GM18868 (cell line): ENCODE measurements at regions not wholly inside any gene's neighbourhood (a gene's known extent, or its start where the extent isn't known, plus 50 kb on each side); places are given as distances from the start of the nearest gene placed in this dataset.

Experiments
- ATAC-seq: cut with Tn5 transposase; IDR thresholded peaks from one replicate; pipeline ENCODE4 v1.9.1; 2021; ENCODE audit warnings: mild to moderate bottlenecking, moderate library complexity; ENCODE audit not compliant: unreplicated experiment

DNA sequence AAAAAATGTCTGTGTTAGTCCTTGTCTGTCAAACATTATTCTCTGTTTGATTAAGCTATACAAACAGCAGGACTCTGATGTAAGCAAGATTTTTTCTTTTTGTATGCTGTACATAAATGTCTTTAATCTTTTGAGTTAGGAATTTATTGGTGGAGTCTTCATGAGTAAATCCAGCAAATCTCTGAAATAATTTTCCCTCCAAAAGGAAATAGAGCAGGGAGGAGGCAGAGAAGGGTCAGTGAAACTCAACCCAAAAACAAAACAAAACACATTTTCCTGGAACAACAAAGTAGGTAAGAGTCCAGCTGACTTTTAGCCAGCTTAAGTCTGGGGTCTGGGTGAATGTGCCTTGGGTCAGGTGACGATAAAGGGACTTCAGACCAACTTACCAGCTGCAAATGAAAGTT, 113.7 kb downstream of the FOXA2 start:
- no peak for ATAC-seq

DNA sequence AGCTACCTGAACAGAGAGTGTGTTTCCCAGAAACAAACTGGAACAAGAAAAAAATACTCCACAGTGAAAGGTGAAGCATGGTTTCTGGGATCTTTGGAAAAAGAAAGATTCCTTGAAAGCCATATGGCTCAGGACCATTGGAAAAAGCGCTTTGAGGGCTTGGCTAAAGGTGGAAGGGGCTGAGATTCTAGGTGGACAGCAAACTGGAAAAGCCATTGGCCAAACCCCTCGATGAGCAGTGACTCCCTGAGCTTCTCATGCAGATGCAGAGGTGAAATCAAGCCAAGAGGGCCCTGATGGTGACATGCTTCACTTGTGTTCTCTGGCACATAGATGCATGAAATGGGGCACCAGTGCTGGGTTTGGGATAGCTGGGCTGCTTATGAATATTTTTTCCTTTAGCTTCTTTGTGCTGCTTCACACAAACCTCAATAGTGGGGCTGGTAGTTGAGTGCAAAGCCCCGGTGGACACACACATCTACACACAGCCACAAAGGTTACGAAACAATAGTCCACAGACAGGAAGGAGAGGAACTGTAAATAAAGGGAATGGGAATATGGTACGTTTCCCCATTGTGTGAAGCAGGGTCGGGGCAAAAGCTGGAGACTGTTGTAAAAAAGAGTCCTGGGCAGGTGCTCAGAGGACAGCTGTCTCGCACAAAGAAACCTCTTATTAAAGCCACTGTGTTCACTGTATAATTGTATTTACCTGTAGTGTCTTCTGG, 117.8 kb downstream of the FOXA2 start:
- no peak for ATAC-seq

- no peak for ATAC-seq
Observed at GRCh38 chr20:22465622-22466446, 118.5 kb downstream of the FOXA2 start.

DNA sequence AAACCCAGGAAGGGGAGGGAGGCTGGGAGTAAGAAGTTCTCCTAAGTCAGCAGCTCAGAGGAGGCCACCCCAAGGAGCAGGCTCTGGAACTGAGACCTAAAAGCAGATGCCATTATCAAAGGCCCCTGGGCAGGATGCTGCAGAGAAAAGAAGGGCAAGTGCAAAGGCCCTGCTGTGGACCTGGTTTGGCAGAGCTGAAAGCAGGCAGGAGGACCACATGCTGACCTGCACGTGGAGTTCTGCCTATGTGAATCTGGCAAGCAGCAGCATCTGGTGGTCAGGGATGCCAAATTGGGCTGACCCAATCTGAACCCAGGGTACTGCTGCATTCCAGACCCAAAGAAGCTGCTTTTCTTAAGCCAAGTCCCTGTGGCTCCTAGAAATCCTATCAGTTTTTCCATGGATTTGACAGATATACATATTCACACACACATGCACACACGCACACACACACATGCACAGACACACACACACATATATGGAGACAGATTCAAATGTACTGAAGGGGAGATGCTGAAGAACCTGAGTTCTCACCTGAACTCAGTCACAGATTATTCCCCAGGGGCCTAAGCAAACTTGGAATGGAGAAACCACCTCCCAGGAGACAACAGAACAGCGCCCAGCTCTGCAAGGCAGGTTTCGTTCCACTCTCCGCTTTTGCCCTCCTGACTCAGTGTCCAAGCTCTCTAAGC, 119.9 kb downstream of the FOXA2 start:
- no peak for ATAC-seq

DNA sequence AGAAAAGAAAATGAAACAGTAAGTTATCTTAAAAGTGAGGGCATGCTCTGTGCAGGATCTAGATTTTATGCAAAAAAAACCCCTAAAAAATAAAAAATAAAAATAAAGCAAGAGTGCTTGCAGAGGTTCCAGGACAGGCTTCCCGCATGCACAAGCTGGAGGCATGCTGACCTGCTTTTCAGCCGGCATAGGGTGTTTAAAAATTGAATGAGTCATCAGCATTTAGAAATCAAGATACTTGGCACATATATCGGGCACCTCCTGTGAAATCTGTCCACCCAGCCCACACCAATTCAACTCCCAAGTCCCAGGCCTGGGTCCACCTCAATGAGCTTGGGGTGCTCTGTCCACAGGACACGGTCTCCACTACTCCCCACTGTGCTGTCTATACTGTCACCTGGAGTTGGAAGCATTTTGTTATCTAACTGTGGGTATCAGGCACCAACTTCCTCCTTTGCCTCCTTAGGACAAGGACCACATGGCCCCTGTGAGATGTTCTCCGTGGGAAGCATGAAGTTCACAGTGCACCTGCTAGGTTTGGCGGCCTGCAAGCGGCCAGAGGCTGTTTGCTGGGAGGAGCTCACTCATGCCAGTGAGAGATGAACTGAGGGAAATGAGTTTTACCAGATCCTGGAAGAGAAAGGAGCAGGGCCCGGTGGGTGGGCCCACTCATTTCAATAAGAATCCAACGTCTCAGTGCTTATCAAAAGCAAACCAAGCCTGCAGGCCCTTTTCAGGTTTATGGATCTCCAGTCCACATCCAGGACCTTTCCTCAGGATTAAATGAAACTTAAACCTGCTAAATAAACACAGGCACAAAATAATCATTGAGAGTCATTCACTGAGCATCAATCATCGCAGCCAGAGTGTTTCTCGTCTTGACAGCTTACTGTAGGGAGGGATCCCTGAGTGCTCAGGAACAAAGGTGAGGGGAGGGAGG, 121.1 kb downstream of the FOXA2 start:
- ATAC-seq: no peak

- no peak for ATAC-seq
Observed at GRCh38 chr20:22460803-22461202, 123.6 kb downstream of the FOXA2 start.

GRCh38 chr20:22460231-22460630, 124.1 kb downstream of the FOXA2 start:
- no peak for ATAC-seq

GRCh38 chr20:22459754-22460153, 124.6 kb downstream of the FOXA2 start:
- ATAC-seq: no peak

- ATAC-seq: no peak
Observed at GRCh38 chr20:22456109-22456508, 128.3 kb downstream of the FOXA2 start.

DNA sequence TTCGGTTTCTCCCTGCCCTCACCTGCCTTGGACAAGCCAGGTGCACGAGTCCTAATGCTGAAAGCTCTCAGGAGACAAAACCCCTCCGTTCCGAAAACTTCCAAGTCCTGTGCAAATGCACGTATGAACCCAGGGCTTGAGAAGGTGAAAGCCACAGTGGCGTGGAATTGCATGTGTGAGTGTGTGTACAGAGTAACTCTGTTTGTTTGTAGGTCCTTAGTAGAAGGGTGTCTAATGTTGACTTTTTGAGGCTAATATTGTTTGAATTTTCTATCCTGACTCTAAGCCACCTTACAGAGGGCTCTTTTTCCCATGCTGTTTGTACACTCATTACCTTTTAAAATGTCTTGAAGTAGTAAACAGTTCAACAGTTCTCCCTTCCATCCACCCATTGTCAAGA, 129.1 kb downstream of the FOXA2 start:
- ATAC-seq: no peak

DNA sequence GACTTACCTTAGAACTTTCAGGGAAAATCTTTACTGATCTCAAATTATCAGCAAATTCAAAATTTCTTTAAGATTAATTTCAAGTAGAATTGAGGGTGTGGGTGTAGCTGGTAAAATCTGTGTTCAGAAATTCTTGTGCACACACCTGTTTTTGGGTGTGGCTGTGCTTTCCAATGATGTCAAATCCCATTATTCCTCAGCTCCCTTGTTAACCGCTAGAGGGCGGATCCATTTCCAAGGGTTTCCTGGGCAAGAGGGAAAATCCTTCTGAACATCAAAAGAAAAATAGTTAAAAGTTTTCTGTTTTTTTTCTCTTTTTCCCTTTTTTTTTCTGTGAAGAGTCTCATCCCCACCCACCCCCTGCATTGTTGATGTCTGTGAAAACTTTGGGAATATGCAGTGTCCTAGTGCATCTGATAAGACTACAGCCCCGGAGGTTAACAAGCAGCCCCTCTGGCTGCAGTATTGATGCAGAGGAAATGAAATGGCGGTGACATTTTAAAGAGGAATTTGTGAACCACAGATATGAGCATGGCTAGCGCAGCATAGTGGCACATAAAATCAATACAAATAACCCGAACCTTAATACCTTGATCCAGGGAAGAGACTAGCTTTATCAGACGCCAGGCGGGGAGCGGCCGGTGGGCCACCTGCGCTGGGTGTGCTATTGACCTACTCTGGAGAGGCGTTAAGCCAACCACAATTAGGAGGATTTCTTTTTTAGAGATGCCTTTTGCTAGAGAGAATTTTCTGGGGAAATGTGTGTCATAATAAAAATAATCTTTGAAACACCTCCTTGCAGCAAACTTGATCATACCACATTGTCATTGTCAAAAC, 130.9 kb downstream of the FOXA2 start:
- ATAC-seq: no peak

- ATAC-seq: no peak
Observed at GRCh38 chr20:22452442-22453011, 131.8 kb downstream of the FOXA2 start.

GRCh38 chr20:22450537-22450936, 133.8 kb downstream of the FOXA2 start:
- no peak for ATAC-seq

- no peak for ATAC-seq
Observed at GRCh38 chr20:22449188-22449973, 135.0 kb downstream of the FOXA2 start.

DNA sequence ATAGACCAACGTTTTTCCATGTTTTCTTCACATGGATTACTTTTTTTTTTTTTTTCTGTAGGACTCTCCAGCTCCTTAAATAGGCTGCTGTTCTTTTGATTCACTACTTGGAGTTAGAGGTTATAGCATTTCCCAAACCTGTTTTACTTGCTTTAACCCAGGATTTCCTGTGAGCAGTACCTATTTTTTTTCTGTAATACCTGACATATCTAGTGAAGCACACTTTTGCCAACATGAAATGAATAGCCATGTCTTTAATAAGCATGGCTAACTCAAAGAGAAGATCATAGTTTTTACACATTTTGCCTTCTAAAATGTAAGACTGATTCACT, 137.0 kb downstream of the FOXA2 start:
- ATAC-seq: no peak

DNA sequence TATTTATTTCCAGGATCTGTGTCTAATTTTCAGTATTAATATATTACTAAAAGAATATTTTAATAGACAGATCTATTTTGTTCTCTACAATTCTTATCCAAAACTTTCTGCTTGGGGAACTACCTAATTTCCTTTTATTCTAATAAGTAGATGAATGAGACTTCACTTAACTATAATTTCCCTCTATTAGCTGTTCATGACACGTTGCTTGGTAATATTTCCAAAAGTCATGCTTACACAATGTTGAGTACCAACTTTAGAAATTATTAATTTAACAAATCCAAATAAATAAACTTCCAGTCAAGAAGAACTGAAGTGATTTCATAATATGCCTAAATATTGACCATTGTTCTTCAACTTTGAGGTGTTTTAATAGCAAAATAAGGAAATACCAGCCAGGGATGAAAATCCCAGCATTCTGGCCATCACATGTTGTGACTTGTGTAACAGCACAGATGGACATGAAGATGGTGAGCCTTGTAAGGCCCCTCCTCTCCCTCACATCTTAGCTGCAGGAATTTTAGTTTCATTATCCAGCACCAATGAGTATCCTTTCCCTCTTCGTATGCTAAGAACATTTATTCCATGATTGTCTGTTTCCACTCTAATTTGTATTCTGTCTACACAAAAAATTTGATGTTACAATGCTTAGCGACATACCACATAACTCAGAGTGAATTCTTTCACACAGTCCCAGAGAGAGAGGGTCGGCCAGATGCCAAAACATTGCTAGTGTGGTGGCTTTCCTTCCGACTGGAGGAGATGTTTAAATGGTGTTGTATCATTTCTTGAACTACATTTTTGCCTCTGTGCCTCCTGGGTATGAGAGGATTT, 137.5 kb downstream of the FOXA2 start:
- ATAC-seq: no peak

DNA sequence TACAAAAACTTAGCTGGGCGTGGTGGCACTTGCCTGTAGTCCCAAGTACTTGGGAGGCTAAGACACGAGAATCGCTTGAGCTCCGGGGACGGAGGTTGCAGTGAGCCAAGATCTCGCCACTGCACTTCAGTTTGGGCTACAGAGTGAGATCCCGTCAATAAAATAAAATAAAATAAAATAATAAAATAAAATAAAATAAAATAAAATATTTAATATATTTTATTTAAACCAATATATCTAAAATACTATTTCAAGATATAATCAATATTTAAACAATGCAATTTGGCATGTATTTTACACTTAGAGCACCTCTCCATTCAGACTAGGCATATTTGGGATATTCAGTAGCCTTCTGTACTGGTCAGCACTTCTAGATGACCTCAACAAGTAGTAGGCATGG, 142.1 kb downstream of the FOXA2 start:
- no peak for ATAC-seq

GRCh38 chr20:22438926-22439325, 145.4 kb downstream of the FOXA2 start:
- no peak for ATAC-seq
